ENCODE measurements at regions not wholly inside any gene's neighbourhood (a gene's known extent, or its start where the extent isn't known, plus 50 kb on each side); places are given as distances from the start of the nearest gene placed in this dataset.

- CTCF ChIA-PET, result interaction anchor here (0.6 to 1.0 kb wide), 3 partner anchors 112 to 337 kb away, joined by 3 to 7 read pairs (median 5); no protein-coding TSS in a partner anchor
- Histone ChIP-seq H3K36me3 (ENCODE audit: control insufficient read depth in 2 of 2, insufficient read depth in 1 of 2, low read length in 2 of 2) (no peaks in the 10 kb centered on the region), H3K27ac (ENCODE audit: extremely low read depth, low read depth, low read length) (no peak overlapping the region), H3K4me3 (ENCODE audit: low read depth, low read length) (no peak overlapping the region), H3K9me3 (ENCODE audit: control insufficient read depth, insufficient read depth, low read depth, low read length) (no peaks in the 10 kb centered on the region), H3K4me1 (ENCODE audit: control insufficient read depth, insufficient read depth, low read length) (peaks cover 3% of the 10 kb centered on the region; the same call in 1 of the 2 replicates)
- TF ChIP-seq PRDM6 (tag by site-specific recombination; IDR thresholded peaks at IDR 0.05) (peak; percentile 58), ZNF549 (tag by site-specific recombination; IDR thresholded peaks at IDR 0.05) (no peak), ZBTB21 (tag by site-specific recombination; IDR thresholded peaks at IDR 0.05) (no peak), YY2 (tag by site-specific recombination; IDR thresholded peaks at IDR 0.05) (no peak), SETDB1 (IDR thresholded peaks at IDR 0.05; ENCODE audit: insufficient read length, low read length) (no peak), ZNF10 (tag by site-specific recombination; IDR thresholded peaks at IDR 0.05) (no peak), ZNF2 (tag by site-specific recombination; IDR thresholded peaks at IDR 0.05) (no peak), KLF9 (tag by site-specific recombination; IDR thresholded peaks at IDR 0.05; ENCODE audit: low read depth) (no peak), ZNF621 (tag by site-specific recombination; IDR thresholded peaks at IDR 0.05) (no peak), HOXD13 (CRISPR knock-in tag; IDR thresholded peaks at IDR 0.05; ENCODE audit: borderline replicate concordance) (peak; percentile 85; the same call in 1 of the 2 replicates)
- TF ChIP-seq, protein P1, sequence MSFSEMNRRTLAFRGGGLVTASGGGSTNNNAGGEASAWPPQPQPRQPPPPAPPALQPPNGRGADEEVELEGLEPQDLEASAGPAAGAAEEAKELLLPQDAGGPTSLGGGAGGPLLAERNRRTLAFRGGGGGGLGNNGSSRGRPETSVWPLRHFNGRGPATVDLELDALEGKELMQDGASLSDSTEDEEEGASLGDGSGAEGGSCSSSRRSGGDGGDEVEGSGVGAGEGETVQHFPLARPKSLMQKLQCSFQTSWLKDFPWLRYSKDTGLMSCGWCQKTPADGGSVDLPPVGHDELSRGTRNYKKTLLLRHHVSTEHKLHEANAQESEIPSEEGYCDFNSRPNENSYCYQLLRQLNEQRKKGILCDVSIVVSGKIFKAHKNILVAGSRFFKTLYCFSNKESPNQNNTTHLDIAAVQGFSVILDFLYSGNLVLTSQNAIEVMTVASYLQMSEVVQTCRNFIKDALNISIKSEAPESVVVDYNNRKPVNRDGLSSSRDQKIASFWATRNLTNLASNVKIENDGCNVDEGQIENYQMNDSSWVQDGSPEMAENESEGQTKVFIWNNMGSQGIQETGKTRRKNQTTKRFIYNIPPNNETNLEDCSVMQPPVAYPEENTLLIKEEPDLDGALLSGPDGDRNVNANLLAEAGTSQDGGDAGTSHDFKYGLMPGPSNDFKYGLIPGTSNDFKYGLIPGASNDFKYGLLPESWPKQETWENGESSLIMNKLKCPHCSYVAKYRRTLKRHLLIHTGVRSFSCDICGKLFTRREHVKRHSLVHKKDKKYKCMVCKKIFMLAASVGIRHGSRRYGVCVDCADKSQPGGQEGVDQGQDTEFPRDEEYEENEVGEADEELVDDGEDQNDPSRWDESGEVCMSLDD (tag by site-specific recombination; IDR thresholded peaks at IDR 0.05), result no peak
- TF ChIP-seq, protein P2, sequence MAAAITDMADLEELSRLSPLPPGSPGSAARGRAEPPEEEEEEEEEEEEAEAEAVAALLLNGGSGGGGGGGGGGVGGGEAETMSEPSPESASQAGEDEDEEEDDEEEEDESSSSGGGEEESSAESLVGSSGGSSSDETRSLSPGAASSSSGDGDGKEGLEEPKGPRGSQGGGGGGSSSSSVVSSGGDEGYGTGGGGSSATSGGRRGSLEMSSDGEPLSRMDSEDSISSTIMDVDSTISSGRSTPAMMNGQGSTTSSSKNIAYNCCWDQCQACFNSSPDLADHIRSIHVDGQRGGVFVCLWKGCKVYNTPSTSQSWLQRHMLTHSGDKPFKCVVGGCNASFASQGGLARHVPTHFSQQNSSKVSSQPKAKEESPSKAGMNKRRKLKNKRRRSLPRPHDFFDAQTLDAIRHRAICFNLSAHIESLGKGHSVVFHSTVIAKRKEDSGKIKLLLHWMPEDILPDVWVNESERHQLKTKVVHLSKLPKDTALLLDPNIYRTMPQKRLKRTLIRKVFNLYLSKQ (tag by site-specific recombination; IDR thresholded peaks at IDR 0.05; ENCODE audit: borderline replicate concordance), result no peak
- POLR2A ChIA-PET, result no interaction called here
Observed at GRCh38 chr22:49475253-49475652, 352.4 kb downstream of the BRD1 start.

- Histone ChIP-seq H3K4me1 (ENCODE audit: control insufficient read depth, insufficient read depth, low read length) (peaks cover 3% of the 10 kb centered on the region; the same call in 1 of the 2 replicates), H3K9me3 (ENCODE audit: control insufficient read depth, insufficient read depth, low read depth, low read length) (no peaks in the 10 kb centered on the region), H3K36me3 (ENCODE audit: control insufficient read depth in 2 of 2, insufficient read depth in 1 of 2, low read length in 2 of 2) (no peaks in the 10 kb centered on the region), H3K4me3 (ENCODE audit: low read depth, low read length) (no peak overlapping the region), H3K27ac (ENCODE audit: extremely low read depth, low read depth, low read length) (no peak overlapping the region)
- POLR2A ChIA-PET, result no interaction called here
- CTCF ChIA-PET, result no interaction called here
- TF ChIP-seq ZNF140 (tag by site-specific recombination; IDR thresholded peaks at IDR 0.05), result no peak
- TF ChIP-seq, protein P3, sequence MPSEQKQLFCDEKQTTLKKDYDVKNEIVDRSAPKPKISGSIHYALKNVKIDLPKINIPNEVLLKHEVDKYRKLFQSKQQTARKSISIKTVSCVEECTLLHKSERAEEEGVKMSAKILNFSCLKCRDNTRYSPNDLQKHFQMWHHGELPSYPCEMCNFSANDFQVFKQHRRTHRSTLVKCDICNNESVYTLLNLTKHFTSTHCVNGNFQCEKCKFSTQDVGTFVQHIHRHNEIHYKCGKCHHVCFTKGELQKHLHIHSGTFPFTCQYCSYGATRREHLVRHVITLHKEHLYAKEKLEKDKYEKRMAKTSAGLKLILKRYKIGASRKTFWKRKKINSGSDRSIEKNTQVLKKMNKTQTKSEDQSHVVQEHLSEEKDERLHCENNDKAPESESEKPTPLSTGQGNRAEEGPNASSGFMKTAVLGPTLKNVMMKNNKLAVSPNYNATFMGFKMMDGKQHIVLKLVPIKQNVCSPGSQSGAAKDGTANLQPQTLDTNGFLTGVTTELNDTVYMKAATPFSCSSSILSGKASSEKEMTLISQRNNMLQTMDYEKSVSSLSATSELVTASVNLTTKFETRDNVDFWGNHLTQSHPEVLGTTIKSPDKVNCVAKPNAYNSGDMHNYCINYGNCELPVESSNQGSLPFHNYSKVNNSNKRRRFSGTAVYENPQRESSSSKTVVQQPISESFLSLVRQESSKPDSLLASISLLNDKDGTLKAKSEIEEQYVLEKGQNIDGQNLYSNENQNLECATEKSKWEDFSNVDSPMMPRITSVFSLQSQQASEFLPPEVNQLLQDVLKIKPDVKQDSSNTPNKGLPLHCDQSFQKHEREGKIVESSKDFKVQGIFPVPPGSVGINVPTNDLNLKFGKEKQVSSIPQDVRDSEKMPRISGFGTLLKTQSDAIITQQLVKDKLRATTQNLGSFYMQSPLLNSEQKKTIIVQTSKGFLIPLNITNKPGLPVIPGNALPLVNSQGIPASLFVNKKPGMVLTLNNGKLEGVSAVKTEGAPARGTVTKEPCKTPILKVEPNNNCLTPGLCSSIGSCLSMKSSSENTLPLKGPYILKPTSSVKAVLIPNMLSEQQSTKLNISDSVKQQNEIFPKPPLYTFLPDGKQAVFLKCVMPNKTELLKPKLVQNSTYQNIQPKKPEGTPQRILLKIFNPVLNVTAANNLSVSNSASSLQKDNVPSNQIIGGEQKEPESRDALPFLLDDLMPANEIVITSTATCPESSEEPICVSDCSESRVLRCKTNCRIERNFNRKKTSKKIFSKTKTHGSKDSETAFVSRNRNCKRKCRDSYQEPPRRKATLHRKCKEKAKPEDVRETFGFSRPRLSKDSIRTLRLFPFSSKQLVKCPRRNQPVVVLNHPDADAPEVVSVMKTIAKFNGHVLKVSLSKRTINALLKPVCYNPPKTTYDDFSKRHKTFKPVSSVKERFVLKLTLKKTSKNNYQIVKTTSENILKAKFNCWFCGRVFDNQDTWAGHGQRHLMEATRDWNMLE (tag by site-specific recombination; conservative IDR thresholded peaks at IDR 0.05; ENCODE audit: low read depth), result no peak
- TF ChIP-seq ZSCAN30 (tag by site-specific recombination; IDR thresholded peaks at IDR 0.05), result no peak
- TF ChIP-seq, protein P4, sequence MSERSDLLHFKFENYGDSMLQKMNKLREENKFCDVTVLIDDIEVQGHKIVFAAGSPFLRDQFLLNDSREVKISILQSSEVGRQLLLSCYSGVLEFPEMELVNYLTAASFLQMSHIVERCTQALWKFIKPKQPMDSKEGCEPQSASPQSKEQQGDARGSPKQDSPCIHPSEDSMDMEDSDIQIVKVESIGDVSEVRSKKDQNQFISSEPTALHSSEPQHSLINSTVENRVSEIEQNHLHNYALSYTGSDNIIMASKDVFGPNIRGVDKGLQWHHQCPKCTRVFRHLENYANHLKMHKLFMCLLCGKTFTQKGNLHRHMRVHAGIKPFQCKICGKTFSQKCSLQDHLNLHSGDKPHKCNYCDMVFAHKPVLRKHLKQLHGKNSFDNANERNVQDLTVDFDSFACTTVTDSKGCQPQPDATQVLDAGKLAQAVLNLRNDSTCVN (tag by site-specific recombination; optimal IDR thresholded peaks at IDR 0.05), result no peak
- TF ChIP-seq ZNF473 (tag by site-specific recombination; IDR thresholded peaks at IDR 0.05), result no peak
- no peak for TF ChIP-seq GLI4 (tag by site-specific recombination; IDR thresholded peaks at IDR 0.05)
- TF ChIP-seq, protein P5, sequence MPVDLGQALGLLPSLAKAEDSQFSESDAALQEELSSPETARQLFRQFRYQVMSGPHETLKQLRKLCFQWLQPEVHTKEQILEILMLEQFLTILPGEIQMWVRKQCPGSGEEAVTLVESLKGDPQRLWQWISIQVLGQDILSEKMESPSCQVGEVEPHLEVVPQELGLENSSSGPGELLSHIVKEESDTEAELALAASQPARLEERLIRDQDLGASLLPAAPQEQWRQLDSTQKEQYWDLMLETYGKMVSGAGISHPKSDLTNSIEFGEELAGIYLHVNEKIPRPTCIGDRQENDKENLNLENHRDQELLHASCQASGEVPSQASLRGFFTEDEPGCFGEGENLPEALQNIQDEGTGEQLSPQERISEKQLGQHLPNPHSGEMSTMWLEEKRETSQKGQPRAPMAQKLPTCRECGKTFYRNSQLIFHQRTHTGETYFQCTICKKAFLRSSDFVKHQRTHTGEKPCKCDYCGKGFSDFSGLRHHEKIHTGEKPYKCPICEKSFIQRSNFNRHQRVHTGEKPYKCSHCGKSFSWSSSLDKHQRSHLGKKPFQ (tag by site-specific recombination; IDR thresholded peaks at IDR 0.05), result no peak
Observed at GRCh38 chr22:49473286-49473685, 354.4 kb downstream of the BRD1 start.
